B cell (primary cell): ENCODE measurements at regions not wholly inside any gene's neighbourhood (a gene's known extent, or its start where the extent isn't known, plus 50 kb on each side); places are given as distances from the start of the nearest gene placed in this dataset.
"Not testable (repeated sequence)": the region's sequence is repeated elsewhere in the genome, so short reads cannot be mapped to it uniquely, and the experiment has no call there.

Experiments used
- ATAC-seq: fragments of 200-7000 bp; cut with Tn5 transposase; one replicate; pipeline ENCODE4 v1.10.0; 2021; ENCODE audit warnings: low read depth, mild to moderate bottlenecking, moderate number of reproducible peaks, moderate library complexity
- CTCF ChIA-PET: fragments of 350-600 bp; sonication (Branson Sonifier 250); formaldehyde crosslinking; loops from one replicate; lab custom pipeline; 2021; ENCODE audit warnings: antibody characterized with exemption, inconsistent platforms; lab: Charles Lee
- POLR2A ChIA-PET: fragments of 350-600 bp; sonication (Branson Sonifier 250); formaldehyde crosslinking; loops from one replicate; lab custom pipeline; 2021; ENCODE audit warnings: antibody characterized with exemption; lab: Charles Lee
- DNase-seq: peaks from one replicate; pipeline ENCODE4 v3.0.0; 2013
- H2AFZ ChIP-seq: 2 replicates; pipeline ENCODE4 v1.6.1; 2012; ENCODE audit warnings: mild to moderate bottlenecking, low read depth, low read length; ENCODE audit not compliant: insufficient read depth, poor library complexity, severe bottlenecking
- H3K27ac ChIP-seq, 2 donors: 1 replicate in 1 of 2; 2 replicates in 1 of 2; pipeline ENCODE4 v1.5.1; 2012 to 2013; ENCODE audit warnings: low read length in 2 of 2, mild to moderate bottlenecking in 2 of 2, moderate library complexity in 1 of 2
- H3K27me3 ChIP-seq, 4 experiments: fragments of 200-600 bp in 1 of 4; sonication (generic) in 1 of 4; replicated peaks in 1 of 4; 1 replicate in 2 of 4; 2 replicates in 2 of 4; pipeline versions ENCODE4 v1.6.1 to v1.7.0; 2013 to 2016; ENCODE audit warnings: low read length in 3 of 4, mild to moderate bottlenecking in 2 of 4, mixed read lengths in 1 of 4, moderate library complexity in 1 of 4; ENCODE audit not compliant: insufficient read depth in 4 of 4, control insufficient read depth in 3 of 4; ENCODE audit errors: control extremely low read depth in 1 of 4
- H3K36me3 ChIP-seq, 2 experiments: replicated peaks in 1 of 2; 1 replicate in 1 of 2; 2 replicates in 1 of 2; pipeline versions ENCODE4 v1.6.1 to v1.7.1; 2013; ENCODE audit warnings: low read length in 1 of 2; ENCODE audit not compliant: insufficient read depth in 2 of 2, control insufficient read depth in 1 of 2; ENCODE audit errors: control extremely low read depth in 1 of 2, extremely low read depth in 1 of 2
- H3K4me1 ChIP-seq, 2 donors: fragments of 200-600 bp in 1 of 2; sonication (generic) in 1 of 2; 1 replicate in 1 of 2; 2 replicates in 1 of 2; pipeline versions ENCODE4 v1.5.1 to v1.6.1; 2013 to 2017; ENCODE audit warnings: low read length in 2 of 2; ENCODE audit not compliant: control insufficient read depth in 2 of 2, insufficient read depth in 2 of 2
- H3K4me2 ChIP-seq: replicated peaks from 2 replicates; pipeline ENCODE3; 2012; ENCODE audit warnings: mild to moderate bottlenecking, low read depth, low read length; ENCODE audit not compliant: poor library complexity, severe bottlenecking
- H3K4me3 ChIP-seq, 5 experiments: fragments of 200-600 bp in 1 of 5; sonication (generic) in 1 of 5; 1 replicate in 3 of 5; 2 replicates in 2 of 5; pipeline versions ENCODE4 v1.5.1 to v1.7.0; 2011 to 2016; ENCODE audit warnings: low read length in 4 of 5, mild to moderate bottlenecking in 4 of 5, low read depth in 2 of 5, control low read depth in 1 of 5, moderate library complexity in 1 of 5; ENCODE audit not compliant: insufficient read depth in 1 of 5; ENCODE audit errors: control extremely low read depth in 1 of 5, extremely low read depth in 1 of 5
- H3K79me2 ChIP-seq: fragments of 200-600 bp; sonication (generic); one replicate; pipeline ENCODE4 v1.6.0; 2016; ENCODE audit warnings: low read length; ENCODE audit not compliant: control insufficient read depth, insufficient read depth
- H3K9ac ChIP-seq: fragments of 200-600 bp; sonication (generic); 2 replicates; pipeline ENCODE4 v1.6.1; 2017; ENCODE audit warnings: mild to moderate bottlenecking, low read length, moderate library complexity
- H3K9me3 ChIP-seq, 3 donors: one replicate each; pipeline versions ENCODE4 v1.6.1 to v1.7.1; 2013; ENCODE audit warnings: low read length in 2 of 3; ENCODE audit not compliant: control insufficient read depth in 2 of 3, insufficient read depth in 1 of 3; ENCODE audit errors: control extremely low read depth in 1 of 3
- H4K20me1 ChIP-seq: 2 replicates; pipeline ENCODE4 v1.6.0; 2012; ENCODE audit warnings: mild to moderate bottlenecking, low read length; ENCODE audit not compliant: insufficient read depth, control insufficient read depth, poor library complexity, severe bottlenecking
- H3K27ac Mint-ChIP-seq: one replicate; pipeline ENCODE4 v1.8.0; 2021; ENCODE audit warnings: mixed read lengths
- H3K27me3 Mint-ChIP-seq: one replicate; pipeline ENCODE4 v1.8.0; 2021; ENCODE audit warnings: mixed read lengths
- H3K4me1 Mint-ChIP-seq: one replicate; pipeline ENCODE4 v1.8.0; 2021; ENCODE audit warnings: mixed read lengths
- H3K4me3 Mint-ChIP-seq: one replicate; pipeline ENCODE4 v1.8.0; 2021; ENCODE audit warnings: mixed read lengths
- H3K9me3 Mint-ChIP-seq: one replicate; pipeline ENCODE4 v1.8.0; 2022; ENCODE audit warnings: mixed read lengths; ENCODE audit not compliant: insufficient read depth
- EZH2 ChIP-seq: IDR thresholded peaks from 2 replicates; pipeline ENCODE4 v1.6.1; 2012; ENCODE audit warnings: borderline replicate concordance, low read depth, mild to moderate bottlenecking, moderate library complexity, low read length; ENCODE audit not compliant: insufficient read depth, poor library complexity, severe bottlenecking
- WGBS: methylation state at CpG from one replicate; pipeline ENCODE4 v1.1.5; 2013; ENCODE audit warnings: missing lambda C conversion rate; ENCODE audit not compliant: insufficient coverage; 5-methylcytosine and 5-hydroxymethylcytosine counted together
- intact Hi-C: fragments of 100-400 bp; cut with micrococcal nuclease; formaldehyde crosslinking; loops from one replicate; pipeline ENCODE4 v1.10.0; 2022
- TF ChIP-seq, protein P1 (sequence below): fragments of 200-600 bp; IDR thresholded peaks from one replicate; pipeline ENCODE4 v1.8.0; 2022; ENCODE audit warnings: antibody characterized with exemption, mild to moderate bottlenecking

DNA sequence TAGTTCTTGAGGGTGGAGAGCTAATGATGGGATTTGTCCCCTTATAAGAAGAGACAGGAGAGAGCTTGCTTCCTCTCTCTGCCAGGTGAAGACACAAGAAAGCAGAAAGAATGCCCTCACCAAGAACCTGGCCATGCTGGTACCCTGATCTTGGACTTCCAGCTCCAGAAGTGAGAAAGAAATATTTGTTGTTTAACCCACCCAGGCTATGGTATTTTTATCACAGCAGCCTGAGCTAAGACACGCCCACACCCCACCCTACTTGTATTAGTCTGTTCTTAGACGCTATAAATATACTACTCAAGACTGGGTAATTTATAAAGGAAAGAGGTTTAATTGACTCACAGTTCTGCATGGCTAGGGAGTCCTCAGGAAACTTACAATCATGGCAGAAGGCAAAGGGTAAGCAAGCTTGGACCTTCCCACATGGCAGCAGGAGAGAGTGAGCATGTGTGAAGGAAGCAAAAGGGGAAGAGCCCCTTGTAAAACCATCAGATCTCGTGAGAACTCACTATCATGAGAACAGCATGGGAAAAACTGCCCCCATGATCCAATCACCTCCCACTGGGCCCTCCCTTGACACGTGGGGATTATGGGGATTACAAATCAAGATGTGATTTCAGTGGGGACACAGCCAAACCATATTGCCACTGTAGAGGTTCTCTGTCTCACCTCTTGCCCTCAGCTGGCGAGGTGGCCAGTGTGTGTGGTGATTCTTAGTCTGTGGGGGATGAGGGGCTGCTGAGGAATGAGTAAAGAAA is 57.4 kb upstream of the RCBTB2 start:
- 88% methylated on average over 1 of the region's 5 CpGs for WGBS

DNA sequence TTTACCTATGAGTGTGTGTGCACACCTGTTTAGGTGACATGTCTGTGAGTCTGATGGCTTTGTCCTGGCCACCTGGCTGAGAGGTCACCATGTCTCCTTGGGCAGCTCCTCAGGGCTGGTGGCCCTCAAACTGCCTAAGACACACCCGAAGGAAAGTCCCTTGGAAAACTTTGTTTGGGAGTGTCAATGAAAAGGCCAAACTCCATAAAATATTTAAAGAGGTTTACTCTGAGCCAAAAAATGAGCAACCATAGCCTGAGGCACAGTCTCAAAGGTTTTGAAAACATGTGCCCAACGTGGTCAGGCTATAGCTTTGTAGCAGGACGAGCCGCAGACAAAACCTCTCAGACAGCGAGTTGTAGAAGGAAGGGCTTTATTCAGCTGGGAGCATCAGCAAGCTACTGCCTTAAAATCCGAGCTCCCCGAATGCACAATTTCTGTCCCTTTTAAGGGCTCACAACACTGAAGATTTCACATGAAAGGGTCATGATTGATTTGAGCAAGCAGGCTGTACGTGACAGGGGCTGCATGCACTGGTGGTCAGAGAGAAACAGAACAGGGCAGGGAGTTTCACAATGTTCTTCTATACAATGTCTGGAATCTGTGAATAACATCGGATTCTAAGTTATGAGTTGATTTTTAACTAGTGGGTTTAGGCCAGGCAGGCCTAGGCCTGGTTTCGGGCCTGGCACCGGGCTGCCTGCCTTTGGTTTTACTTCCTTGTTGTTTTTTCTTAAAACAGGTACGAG is 58.4 kb upstream of the RCBTB2 start:
- H3K79me2 ChIP-seq, DNase-seq, H2AFZ ChIP-seq: not testable (repeated sequence)

More for the DNA sequence above, 57.4 kb upstream of the RCBTB2 start:
- Histone ChIP-seq H3K79me2 (no peaks in the 10 kb centered on the region), H3K27me3 (peaks cover 0 to 18% (median 9%) of the 10 kb centered on the region in 4 experiments), H4K20me1 (no peaks in the 10 kb centered on the region), H3K36me3 (no peaks in the 10 kb centered on the region), H2AFZ (no peak overlapping the region), H3K4me3 (no peak overlapping the region), H3K27ac (no peak overlapping the region), H3K4me2 (no peak overlapping the region), H3K4me1 (peaks cover 17% of the 10 kb centered on the region in 2 donors), H3K9ac (no peak overlapping the region), H3K9me3 (peaks cover 0 to 15% (median 0%) of the 10 kb centered on the region in 3 donors)
- Mint-ChIP-seq H3K9me3 (peaks cover 5% of the 10 kb centered on the region), H3K4me1 (peaks cover 17% of the 10 kb centered on the region), H3K27me3 (peaks cover 38% of the 10 kb centered on the region), H3K4me3 (no peak overlapping the region), H3K27ac (no peak overlapping the region)
- ChIA-PET POLR2A (no interaction called here), CTCF (interaction anchor here (1.2 kb wide), 1 partner anchor 10 kb away, joined by 3 read pairs; no protein-coding TSS in a partner anchor)
- ATAC-seq (no peak), DNase-seq (no peak)
- no peak for TF ChIP-seq EZH2
- TF ChIP-seq, protein P1, sequence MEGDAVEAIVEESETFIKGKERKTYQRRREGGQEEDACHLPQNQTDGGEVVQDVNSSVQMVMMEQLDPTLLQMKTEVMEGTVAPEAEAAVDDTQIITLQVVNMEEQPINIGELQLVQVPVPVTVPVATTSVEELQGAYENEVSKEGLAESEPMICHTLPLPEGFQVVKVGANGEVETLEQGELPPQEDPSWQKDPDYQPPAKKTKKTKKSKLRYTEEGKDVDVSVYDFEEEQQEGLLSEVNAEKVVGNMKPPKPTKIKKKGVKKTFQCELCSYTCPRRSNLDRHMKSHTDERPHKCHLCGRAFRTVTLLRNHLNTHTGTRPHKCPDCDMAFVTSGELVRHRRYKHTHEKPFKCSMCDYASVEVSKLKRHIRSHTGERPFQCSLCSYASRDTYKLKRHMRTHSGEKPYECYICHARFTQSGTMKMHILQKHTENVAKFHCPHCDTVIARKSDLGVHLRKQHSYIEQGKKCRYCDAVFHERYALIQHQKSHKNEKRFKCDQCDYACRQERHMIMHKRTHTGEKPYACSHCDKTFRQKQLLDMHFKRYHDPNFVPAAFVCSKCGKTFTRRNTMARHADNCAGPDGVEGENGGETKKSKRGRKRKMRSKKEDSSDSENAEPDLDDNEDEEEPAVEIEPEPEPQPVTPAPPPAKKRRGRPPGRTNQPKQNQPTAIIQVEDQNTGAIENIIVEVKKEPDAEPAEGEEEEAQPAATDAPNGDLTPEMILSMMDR, result no peak
- intact Hi-C loops, result no loop called here

More for the DNA sequence above, 58.4 kb upstream of the RCBTB2 start:
- H3K36me3 ChIP-seq, H3K27ac ChIP-seq, H3K9ac ChIP-seq, H4K20me1 ChIP-seq, POLR2A ChIA-PET, H3K4me2 ChIP-seq, intact Hi-C loops, H3K4me3 ChIP-seq, H3K27ac Mint-ChIP-seq, ATAC-seq, H3K9me3 Mint-ChIP-seq, H3K4me3 Mint-ChIP-seq: not testable (repeated sequence)
- Histone ChIP-seq H3K27me3 (peaks cover 0 to 15% (median 4%) of the 10 kb centered on the region in 4 experiments), H3K9me3 (peaks cover 0 to 15% (median 0%) of the 10 kb centered on the region in 3 donors), H3K4me1 (peaks cover 10 to 11% of the 10 kb centered on the region in 2 donors)
- WGBS, result 92% methylated on average over 8 of the region's 12 CpGs
- Mint-ChIP-seq H3K4me1 (peaks cover 13% of the 10 kb centered on the region), H3K27me3 (peaks cover 29% of the 10 kb centered on the region)
- CTCF ChIA-PET, result interaction anchor here (1.2 kb wide), 1 partner anchor 11 kb away, joined by 3 read pairs; no protein-coding TSS in a partner anchor
